HG03432 (cell line): ENCODE measurements at regions not wholly inside any gene's neighbourhood (a gene's known extent, or its start where the extent isn't known, plus 50 kb on each side); places are given as distances from the start of the nearest gene placed in this dataset.
"Not testable (repeated sequence)": the region's sequence is repeated elsewhere in the genome, so short reads cannot be mapped to it uniquely, and the experiment has no call there.

Experiments
- ATAC-seq: cut with Tn5 transposase; IDR thresholded peaks from one replicate; pipeline ENCODE4 v1.9.1; 2021; ENCODE audit warnings: mild to moderate bottlenecking, moderate library complexity; ENCODE audit not compliant: unreplicated experiment

DNA sequence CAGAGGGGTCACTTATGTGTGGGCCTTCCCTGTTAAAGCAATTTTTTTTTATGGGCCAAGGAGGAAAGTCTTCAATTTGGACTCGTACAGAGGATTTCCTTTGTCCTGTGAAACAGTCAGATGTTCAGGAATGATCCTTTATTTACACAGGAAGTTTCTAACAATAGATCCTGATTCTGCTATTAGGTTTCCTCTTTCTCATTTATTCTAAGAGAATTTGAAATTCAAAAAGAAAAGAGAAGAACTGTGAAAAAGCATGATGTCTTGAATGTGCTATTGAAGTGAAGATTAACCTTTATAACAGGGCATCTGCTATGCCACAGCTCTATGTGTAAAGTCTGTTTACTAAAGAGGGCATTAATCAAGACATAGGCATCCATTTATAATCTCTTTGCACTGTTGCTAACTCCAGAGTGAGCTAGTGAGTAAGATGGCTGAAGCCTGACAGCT is 105.3 kb upstream of the FAM98A start:
- ATAC-seq, result no peak

DNA sequence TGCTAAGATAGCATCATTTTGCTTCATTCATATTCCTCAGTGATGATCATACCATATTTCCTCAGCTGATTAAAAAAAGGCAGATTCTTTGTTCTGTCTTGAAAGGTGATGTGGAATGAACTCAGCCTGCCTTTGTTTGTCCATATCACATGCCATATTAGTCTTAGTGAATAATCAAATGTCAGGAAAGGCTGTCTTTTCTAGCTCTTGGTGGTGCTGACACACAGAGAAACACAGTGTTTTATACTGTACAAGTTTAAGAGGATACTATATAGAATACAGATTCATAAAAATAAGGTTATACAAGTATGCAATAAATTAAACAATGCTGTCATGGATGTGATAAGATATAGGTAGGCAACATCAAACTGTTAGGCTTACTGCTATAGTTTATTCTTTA is 97.1 kb upstream of the FAM98A start:
- ATAC-seq, result no peak

DNA sequence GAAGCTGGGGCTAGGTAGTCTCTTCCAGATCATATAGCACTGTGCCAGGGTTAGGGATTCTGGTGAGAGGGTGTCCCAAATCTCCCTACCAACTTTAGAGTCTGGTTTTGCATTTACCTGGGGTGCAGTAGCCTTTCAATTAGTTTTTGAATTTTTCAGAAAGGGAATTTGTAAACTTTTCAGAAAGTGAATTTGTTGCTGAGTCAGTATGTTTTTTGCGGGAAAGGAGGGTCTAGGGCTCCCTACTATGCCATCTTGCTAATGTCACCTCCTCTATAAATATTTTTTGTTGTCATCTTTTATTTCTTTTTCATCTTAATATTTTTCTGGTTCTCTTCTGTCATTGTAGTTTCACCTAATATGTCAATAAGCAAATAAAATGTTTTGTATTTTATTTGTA is 95.8 kb upstream of the FAM98A start:
- ATAC-seq, result no peak

DNA sequence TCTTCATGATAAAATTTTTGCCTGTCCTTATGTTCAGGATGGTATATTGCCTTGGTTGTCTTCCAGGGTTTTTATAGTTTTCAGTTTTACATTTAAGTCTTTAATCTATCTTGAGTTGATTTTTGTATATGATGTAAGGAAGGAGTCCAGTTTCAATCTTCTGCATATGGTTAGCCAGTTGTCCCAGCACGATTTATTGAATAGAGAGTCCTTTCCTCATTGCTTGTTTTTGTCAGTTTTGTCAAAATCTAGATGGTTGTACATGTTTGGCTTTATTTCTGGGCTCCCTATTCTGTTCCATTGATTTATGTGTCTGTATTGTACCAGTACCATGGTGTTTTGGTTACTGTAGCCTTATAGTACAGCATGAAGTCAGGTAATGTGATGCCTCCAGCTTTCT is 91.6 kb upstream of the FAM98A start:
- ATAC-seq, result not testable (repeated sequence)

DNA sequence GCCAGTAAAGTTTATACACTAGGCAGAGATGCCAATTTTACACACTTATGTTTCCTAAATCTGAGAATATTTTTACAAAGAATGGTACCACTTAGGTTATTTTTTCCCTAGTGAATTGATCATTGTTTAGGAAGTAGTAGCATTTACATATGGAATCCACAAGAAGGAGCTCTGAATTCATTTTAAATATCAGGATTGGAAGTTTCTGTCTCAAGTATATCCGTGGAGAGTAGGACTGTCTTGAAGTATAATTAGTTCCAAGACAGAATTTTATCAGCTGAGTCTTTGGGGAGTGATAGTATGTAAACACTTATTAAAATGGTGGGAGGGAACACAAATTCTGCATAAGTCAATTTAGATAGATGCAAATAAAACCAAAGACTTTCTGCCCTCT is 82.3 kb upstream of the FAM98A start:
- no peak for ATAC-seq

DNA sequence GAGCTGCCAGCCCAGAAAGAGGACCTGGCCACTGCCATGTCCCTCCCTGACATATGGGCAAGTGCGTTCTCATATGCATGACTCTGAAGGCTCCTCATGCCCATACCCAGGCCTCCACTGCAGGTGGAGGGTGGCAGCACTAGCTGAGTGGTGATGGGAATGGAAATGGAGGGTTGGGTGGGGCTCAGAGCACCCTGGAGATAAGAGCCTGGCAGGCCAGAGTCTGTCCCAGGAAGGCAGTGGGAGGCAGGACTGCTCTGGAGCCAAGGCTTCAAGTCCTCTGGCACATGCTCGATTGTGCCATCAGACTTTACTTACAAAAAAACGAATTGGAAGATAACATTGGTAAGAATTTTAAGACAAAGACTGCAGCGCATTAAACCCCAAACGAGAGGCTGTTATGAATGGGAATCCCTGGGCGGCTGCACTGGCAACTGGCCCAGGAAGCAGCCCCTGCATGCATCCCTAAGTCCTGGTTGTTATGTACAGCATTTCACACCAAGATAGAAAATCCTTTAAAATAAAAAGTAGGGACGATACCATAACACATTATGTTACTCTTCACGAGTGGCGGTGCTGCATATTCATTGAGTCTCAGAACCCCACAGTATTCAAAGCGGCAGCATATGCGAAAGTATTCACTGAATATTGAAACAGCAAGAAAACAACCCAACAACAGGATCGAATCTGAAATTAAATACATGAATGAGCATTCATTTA is 81.7 kb upstream of the FAM98A start:
- ATAC-seq, result no peak

DNA sequence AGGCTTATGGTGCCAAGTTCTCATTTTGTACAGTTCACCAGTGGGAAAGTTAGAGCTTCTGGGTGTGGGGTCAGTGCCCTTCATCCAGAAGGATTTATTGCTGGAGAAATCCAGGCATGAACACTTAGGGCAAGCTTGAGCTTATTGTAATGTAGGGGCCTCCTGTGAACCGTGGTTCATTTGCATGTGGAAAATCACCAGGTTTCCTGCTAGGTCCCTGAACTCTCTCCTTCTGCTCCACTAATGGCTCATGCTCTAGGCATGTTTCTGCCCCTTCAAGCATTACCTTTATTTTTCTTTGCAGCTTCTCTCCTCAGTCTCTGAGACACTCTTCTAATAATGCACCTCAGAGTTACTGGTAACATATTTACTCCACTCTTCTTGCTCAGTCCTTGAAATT is 79.3 kb upstream of the FAM98A start:
- no peak for ATAC-seq

DNA sequence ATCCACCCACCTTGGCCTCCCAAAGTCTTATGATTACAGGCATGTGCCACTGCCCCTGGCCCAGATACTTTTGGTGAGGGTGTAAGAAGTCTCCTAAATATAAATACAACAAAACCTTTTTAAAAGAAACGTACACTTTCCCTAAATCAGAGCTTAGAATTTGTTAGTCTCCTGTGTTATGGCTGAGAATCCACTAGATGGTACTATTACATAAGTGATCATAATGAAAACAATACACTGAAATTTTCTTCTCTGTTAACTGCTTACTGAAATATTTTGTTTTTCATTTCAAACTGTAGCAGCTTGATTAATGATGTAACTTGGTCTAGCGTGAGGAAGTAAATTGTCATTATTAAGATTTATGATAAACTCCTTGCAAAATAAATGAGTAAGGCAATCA is 74.8 kb upstream of the FAM98A start:
- no peak for ATAC-seq

DNA sequence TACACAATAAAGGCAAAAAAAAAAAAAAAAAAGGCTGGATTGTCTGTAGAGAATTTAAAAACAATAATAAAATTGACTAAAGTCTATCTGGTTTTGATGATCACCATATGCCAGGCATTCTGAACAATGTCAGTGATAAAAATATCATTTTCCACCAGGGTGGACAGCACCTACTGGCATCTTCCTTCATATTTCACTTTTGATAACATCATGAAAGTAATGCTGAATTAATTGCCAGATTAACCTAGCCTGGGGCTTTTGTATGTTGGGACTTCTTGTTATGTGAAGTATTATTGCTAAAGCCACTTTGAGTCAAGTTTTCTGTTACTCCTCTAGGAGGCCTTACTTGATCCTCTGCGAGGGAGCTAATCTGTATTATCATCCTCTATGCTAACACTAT is 73.8 kb upstream of the FAM98A start:
- no peak for ATAC-seq

DNA sequence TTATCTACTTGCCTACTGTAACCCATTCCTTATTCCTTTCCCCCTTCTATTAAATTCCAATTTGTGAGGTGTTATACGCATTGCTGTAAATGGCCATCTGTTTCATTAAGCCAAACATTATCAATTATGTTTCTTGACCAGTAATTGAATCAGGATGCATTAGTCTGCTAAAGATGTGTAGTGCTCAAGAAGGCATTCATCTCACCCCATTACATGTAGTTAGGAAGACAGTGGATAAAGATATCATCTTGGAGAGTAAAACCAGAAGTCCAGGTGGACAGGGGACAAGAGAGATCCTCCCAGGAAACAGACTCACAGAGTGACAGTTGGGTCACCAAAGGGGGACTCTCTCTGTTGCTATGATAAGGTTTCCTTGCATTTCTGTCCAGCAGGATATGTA is 73.3 kb upstream of the FAM98A start:
- ATAC-seq, result no peak

DNA sequence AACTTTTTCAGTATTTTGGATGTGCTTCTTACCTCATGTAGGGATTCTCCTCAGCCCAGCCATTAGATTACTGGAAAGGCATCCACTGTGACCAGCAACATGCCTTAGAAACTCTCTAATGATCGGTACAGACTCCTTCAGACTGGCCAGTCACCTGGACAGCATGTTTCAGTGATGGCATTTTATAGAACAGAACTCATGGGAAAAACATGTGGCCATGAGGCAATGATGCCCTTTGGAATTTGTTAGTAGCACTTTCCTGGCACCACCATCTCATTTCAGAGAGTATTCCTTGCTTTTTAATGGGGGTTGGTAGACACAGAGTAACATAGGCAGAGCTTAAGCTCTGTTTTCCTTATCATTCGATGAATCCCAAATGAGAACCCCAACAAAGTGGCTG is 72.1 kb upstream of the FAM98A start:
- no peak for ATAC-seq

DNA sequence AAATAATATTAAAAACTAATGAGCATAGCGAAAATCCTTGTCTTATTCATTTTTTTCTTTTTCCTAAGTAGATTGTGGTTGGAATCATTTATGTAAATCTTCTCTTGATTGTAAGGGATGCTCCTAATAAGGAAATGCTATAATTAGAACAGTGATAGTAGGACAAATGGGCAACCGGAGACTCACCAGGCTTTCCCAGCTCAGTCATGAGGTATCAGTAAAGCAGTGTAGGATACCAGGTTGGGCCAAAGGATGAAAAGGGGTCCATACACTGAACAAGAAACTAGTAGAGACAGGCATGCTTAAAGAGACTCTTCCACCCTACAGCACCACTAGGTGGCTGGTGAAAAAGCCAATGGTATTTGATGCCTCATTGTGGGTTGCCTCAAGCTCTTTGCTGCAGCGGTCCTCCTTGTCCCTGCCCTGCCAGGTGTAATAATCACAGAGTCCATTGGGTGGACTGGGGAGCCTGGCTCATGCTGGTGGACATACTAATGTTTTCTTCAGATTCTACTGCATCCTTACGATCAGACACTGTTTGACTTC is 71.4 kb upstream of the FAM98A start:
- no peak for ATAC-seq

DNA sequence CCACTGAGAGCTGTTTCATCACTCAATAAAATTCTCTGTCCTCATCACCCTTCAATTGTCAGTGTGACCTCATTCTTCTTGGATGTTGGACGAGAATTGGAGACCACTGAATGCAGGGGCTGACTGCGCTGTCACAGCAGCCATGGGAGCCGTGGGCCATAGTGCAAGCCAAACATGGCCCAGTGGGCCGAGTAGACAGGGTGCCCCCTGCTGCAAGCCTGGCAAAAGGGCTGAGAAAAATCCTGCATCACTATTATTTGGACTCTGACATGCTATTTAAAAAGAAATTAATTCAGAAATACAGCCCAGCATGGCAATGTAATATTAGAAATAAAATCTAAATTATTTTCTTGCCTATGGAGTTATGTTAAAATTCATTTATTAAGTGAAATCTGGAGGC is 67.8 kb upstream of the FAM98A start:
- no peak for ATAC-seq

DNA sequence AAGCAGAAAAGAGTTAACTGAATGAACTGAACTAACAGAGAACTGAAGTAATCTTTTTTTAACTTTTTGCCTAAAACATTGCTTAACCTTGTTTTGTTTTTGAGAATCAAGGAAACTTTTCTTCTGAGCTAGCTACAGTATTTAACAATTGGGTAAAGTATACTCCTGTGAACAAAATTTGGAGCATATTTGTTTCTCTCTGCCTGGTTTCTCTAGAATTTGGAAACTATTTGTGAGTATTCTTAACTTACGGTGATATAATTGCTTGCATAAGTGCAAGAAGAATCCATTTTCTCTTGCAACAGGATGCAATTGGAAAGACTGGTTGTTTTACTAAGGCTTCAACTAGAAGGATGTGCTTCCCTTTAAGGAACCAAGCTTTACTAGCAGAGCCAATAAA is 65.9 kb upstream of the FAM98A start:
- ATAC-seq, result no peak

DNA sequence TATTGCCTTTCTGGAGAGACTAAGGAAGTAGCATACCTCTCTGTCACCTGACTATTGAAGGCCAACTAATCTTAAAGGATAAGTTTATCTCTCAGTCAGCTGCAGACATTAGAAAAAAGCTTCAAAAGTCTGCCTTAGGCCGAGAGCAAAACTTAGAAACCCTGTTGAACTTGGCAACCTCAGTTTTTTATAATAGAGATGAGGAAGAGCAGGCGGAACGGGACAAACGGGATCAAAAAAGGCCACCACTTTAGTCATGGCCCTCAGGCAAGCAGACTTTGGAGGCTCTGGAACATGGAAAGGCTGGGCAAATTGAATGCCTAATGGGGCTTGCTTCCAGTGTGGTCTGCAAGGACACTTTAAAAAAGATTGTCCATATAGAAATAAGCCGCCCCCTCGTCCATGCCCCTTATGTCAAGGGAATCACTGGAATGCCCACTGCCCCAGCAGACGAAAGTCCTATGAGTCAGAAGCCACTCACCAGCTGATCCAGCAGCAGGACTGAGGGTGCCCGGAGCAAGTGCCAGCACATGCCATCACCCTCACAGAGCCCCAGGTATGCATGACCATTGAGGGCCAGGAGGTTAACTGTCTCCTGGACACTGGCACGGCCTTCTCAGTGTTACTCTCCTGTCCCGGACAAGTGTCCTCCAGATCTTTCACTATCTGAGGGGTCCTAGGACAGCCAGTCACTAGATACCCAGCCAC is 61.5 kb upstream of the FAM98A start:
- ATAC-seq, result no peak

DNA sequence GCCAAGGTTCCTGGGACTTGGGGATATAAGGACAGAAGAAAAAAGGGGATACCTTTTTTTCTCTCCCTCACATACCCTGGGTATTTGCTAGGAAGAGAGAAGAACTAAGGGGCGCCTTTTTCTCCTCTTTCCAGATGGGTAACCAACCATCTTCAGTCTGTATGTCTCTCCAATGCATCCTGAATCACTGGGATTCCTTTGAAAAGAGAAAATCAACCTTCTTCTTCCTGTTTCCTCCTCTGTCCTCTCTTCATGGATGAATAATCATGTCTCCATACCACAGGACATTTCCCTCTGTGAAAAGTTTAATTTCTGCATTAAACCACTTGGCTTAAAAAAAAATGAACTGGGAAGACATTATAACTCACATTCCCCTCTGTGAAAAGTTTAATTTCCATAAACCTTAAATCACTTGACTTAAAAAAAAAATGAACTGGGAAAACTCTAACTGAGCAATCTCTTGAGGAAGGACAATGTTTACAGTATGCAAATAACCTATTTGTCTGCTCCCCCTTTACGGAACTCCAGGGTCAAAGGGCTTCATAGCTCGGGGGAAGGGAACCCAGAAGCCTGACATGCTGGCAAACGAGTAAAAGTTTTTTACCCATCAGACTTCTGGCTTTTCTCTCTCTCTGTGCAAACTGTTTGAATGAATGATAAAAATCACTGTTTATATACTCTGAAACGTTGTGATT is 56.7 kb upstream of the FAM98A start:
- ATAC-seq, result no peak

DNA sequence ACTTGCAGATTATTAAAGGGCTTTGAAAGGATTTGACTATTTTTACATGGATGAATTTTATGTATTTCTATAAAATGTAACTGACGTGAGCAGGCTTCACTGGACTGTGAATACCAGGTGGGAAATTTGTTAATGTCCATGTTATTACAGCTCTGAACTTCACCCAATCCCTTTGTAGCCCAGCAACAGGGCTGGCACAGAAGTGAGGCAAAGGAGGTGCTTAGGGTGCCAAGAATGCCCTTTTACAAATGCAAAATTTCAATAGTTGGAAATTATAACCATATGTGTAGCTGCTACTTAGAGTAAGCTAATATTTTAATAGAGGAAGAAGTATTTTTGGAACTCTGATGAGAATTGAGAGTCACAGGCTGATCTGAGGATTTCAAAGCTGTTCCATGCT is 53.7 kb upstream of the FAM98A start:
- ATAC-seq, result no peak

DNA sequence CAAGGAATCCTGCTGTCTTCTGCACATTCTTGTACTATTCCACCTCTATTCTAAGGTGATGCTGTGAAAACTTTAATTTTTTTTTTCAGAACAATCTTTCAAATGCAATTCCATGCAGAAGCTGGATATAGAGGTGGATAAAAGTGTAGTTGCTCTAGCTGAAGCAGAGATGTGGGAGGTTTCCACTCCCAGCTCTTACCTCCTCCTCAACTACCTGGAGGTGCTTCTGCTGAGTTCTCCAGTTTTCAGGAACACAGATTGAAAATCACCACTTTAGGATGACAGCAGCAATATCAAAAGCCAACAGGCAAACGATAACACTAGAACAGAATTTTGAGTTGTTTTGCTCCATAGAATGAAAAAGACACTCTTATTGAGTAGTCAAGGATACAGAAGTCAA is 51.1 kb upstream of the FAM98A start:
- no peak for ATAC-seq
